PC-3 (cell line): ENCODE measurements at regions not wholly inside any gene's neighbourhood (a gene's known extent, or its start where the extent isn't known, plus 50 kb on each side); places are given as distances from the start of the nearest gene placed in this dataset.

Source experiments
- ATAC-seq: fragments of 200-7000 bp; cut with Tn5 transposase; 2 replicates; pipeline ENCODE4 v1.9.1; 2020; ENCODE audit warnings: mild to moderate bottlenecking, moderate library complexity
- BruUV-seq: library from RNA; stranded (reverse); fragments of 400-500 nt; replicated peaks from 2 replicates; lab custom pipeline; 2021; lab: Mats Ljungman, UMichigan
- CTCF ChIA-PET: fragments of 300-600 bp; sonication (Branson Sonifier 250); formaldehyde crosslinking; loops from one replicate; lab custom pipeline; 2022; ENCODE audit warnings: antibody characterized with exemption; lab: Charles Lee
- POLR2A ChIA-PET: fragments of 300-600 bp; sonication (Branson Sonifier 250); formaldehyde crosslinking; loops from one replicate; lab custom pipeline; 2022; ENCODE audit warnings: antibody characterized with exemption; ENCODE audit not compliant: unreplicated experiment; lab: Charles Lee
- DNase-seq: peaks from one replicate; pipeline ENCODE4 v3.0.0-alpha.2; 2015
- H2AFZ ChIP-seq: fragments of 300-600 bp; sonication (generic); 2 replicates; pipeline ENCODE4 v1.6.0; 2016; ENCODE audit warnings: antibody characterized with exemption, low read length
- H3F3A ChIP-seq: fragments of 300-600 bp; sonication (generic); one replicate; pipeline ENCODE4 v1.6.0; 2017; ENCODE audit warnings: antibody characterized with exemption, low read length, control low read depth, mild to moderate bottlenecking; ENCODE audit not compliant: unreplicated experiment
- H3K27ac ChIP-seq: fragments of 300-600 bp; sonication (generic); 2 replicates; pipeline ENCODE4 v1.5.1; 2016; ENCODE audit warnings: mild to moderate bottlenecking, low read length
- H3K27me3 ChIP-seq: fragments of 300-600 bp; sonication (generic); 2 replicates; pipeline ENCODE4 v1.6.1; 2016; ENCODE audit warnings: low read length, mixed read lengths
- H3K36me3 ChIP-seq: fragments of 300-600 bp; sonication (generic); 2 replicates; pipeline ENCODE4 v1.6.1; 2016; ENCODE audit warnings: low read depth, mixed run types, low read length, mixed read lengths
- H3K4me1 ChIP-seq: fragments of 300-600 bp; sonication (generic); 2 replicates; pipeline ENCODE4 v1.5.1; 2016; ENCODE audit warnings: low read length; ENCODE audit not compliant: insufficient read depth
- H3K4me2 ChIP-seq: fragments of 300-600 bp; sonication (generic); 2 replicates; pipeline ENCODE4 v1.6.0; 2016; ENCODE audit warnings: low read length
- H3K4me3 ChIP-seq: fragments of 300-600 bp; sonication (generic); 2 replicates; pipeline ENCODE4 v1.5.1; 2016; ENCODE audit warnings: mild to moderate bottlenecking, low read length, mixed read lengths
- H3K79me2 ChIP-seq: fragments of 300-600 bp; sonication (generic); 2 replicates; pipeline ENCODE4 v1.6.1; 2017; ENCODE audit warnings: low read length, mixed read lengths
- H3K9ac ChIP-seq: fragments of 300-600 bp; sonication (generic); 2 replicates; pipeline ENCODE4 v1.6.0; 2016; ENCODE audit warnings: mild to moderate bottlenecking, low read length
- H3K9me2 ChIP-seq: fragments of 300-600 bp; sonication (generic); replicated peaks from 2 replicates; pipeline ENCODE4 v1.6.1; 2016; ENCODE audit warnings: mixed run types, low read length, mixed read lengths
- H3K9me3 ChIP-seq: fragments of 300-600 bp; sonication (generic); 2 replicates; pipeline ENCODE4 v1.6.1; 2016; ENCODE audit warnings: low read length, mixed read lengths
- H4K20me1 ChIP-seq: fragments of 300-600 bp; sonication (generic); 2 replicates; pipeline ENCODE4 v1.6.1; 2016; ENCODE audit warnings: low read length, mixed read lengths
- EZH2 ChIP-seq: fragments of 300-600 bp; sonication (generic); IDR thresholded peaks from one replicate; pipeline ENCODE4 v1.6.1; 2017; ENCODE audit warnings: antibody characterized with exemption, mild to moderate bottlenecking, low read length; ENCODE audit not compliant: unreplicated experiment
- EZH2phosphoT487 ChIP-seq: fragments of 300-600 bp; sonication (generic); IDR thresholded peaks from 2 replicates; pipeline ENCODE4 v1.6.1; 2018; ENCODE audit warnings: mild to moderate bottlenecking, antibody characterized with exemption, low read length, borderline replicate concordance
- intact Hi-C: fragments of 100-400 bp; cut with micrococcal nuclease; formaldehyde crosslinking; loops from 2 replicates; pipeline ENCODE4 v1.9.0; 2023
- TF ChIP-seq, protein P1 (sequence below): fragments of 300-600 bp; sonication (generic); conservative IDR thresholded peaks from 2 replicates; pipeline ENCODE4 v1.5.1; 2017; ENCODE audit warnings: antibody characterized with exemption, low read depth, mild to moderate bottlenecking, low read length

DNA sequence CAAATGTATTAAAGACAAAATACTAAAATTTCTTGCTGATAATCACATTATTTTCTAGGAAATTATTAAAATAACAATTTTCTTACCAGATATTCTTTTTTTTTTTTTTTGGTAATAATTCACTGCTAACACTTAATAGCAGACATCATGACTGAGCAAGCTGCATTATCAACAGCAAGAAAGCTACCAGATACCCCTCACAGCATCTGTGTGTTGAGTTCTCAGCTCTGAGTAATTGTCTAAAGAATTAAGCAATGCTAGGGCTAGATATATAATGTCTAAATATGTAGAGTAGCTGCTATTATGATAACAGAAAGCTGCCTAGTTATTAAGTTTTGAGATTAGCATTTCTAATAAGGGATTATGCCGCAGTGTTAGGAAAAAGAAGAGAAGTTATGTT lies 754.3 kb upstream of the PKDCC start:
- no peaks in the 10 kb centered on the region for H3K27me3 ChIP-seq
- CTCF ChIA-PET, result no interaction called here
- no peaks in the 10 kb centered on the region for H3K4me1 ChIP-seq
- H3F3A ChIP-seq, result no peaks in the 10 kb centered on the region
- H3K36me3 ChIP-seq, result no peaks in the 10 kb centered on the region
- intact Hi-C loops, result no loop called here
- H3K9ac ChIP-seq, result no peak overlapping the region
- no peaks in the 10 kb centered on the region for H3K9me2 ChIP-seq
- no peak overlapping the region for H3K27ac ChIP-seq
- BruUV-seq, result no TSS peak
- H3K9me3 ChIP-seq, result no peaks in the 10 kb centered on the region
- POLR2A ChIA-PET, result no interaction called here
- no peak overlapping the region for H3K4me2 ChIP-seq
- H3K79me2 ChIP-seq, result no peaks in the 10 kb centered on the region
- no peaks in the 10 kb centered on the region for H4K20me1 ChIP-seq
- ATAC-seq (no peak), DNase-seq (no peak)
- TF ChIP-seq EZH2, result no peak
- H3K4me3 ChIP-seq, result no peak overlapping the region
- H2AFZ ChIP-seq, result no peak overlapping the region

DNA sequence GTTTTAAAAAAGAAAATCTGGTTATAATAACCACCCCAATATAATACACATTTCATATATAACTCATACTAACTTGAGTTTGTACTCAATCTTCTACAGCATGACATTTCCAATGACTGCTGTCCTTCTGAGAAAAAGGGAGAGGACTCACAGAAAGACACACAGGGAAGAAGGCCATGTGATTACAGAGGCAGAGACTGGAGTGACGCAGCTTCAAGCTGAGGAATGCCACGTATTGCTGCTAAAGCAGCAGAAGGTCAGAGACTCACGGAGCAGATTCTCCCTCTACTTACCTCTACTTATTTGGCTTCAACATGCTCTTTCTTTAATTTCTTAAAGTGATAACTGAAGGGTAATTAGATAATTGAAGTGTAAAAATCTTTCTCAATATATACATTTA lies 753.5 kb upstream of the PKDCC start:
- Histone ChIP-seq H4K20me1 (no peaks in the 10 kb centered on the region), H3K4me2 (no peak overlapping the region), H3K9ac (no peak overlapping the region), H3K9me3 (no peaks in the 10 kb centered on the region), H2AFZ (no peak overlapping the region), H3K27me3 (no peaks in the 10 kb centered on the region), H3K36me3 (no peaks in the 10 kb centered on the region), H3K27ac (no peak overlapping the region), H3K79me2 (no peaks in the 10 kb centered on the region), H3F3A (no peaks in the 10 kb centered on the region), H3K9me2 (no peaks in the 10 kb centered on the region), H3K4me3 (no peak overlapping the region), H3K4me1 (no peaks in the 10 kb centered on the region)
- TF ChIP-seq EZH2phosphoT487 (no peak), EZH2 (no peak)
- TF ChIP-seq, protein P1, sequence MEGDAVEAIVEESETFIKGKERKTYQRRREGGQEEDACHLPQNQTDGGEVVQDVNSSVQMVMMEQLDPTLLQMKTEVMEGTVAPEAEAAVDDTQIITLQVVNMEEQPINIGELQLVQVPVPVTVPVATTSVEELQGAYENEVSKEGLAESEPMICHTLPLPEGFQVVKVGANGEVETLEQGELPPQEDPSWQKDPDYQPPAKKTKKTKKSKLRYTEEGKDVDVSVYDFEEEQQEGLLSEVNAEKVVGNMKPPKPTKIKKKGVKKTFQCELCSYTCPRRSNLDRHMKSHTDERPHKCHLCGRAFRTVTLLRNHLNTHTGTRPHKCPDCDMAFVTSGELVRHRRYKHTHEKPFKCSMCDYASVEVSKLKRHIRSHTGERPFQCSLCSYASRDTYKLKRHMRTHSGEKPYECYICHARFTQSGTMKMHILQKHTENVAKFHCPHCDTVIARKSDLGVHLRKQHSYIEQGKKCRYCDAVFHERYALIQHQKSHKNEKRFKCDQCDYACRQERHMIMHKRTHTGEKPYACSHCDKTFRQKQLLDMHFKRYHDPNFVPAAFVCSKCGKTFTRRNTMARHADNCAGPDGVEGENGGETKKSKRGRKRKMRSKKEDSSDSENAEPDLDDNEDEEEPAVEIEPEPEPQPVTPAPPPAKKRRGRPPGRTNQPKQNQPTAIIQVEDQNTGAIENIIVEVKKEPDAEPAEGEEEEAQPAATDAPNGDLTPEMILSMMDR, result no peak
- POLR2A ChIA-PET, result no interaction called here
- no TSS peak for BruUV-seq
- intact Hi-C loops, result no loop called here
- DNase-seq, result no peak
- ATAC-seq, result no peak
- CTCF ChIA-PET, result no interaction called here

DNA sequence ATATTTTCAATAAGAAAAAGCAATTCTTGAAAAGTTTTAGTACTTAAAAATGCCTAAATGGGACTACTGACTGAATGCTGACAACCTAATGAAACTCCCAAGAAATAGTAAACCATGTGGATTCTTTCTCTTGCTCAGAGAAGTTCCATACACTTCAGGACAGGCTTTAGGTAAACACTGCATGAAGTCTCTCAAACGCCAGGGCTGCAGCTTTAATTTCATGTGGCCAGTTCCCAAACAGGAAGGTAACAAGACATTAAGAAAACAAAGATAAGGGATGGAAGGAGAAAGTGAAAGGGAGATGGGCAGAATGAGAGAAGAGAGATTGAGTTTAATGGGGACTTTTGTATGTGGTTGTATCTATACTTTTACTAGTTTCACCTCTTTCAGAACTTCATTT lies 734.7 kb upstream of the PKDCC start:
- no peak for TF ChIP-seq EZH2
- TF ChIP-seq, protein P1, result no peak
- TF ChIP-seq EZH2phosphoT487, result no peak
- no peak overlapping the region for H3K4me2 ChIP-seq
- peak; percentile 64 for ATAC-seq
- no peak overlapping the region for H3K4me3 ChIP-seq
- no peak for DNase-seq
- H3K4me1 ChIP-seq, result no peaks in the 10 kb centered on the region
- H3K9me2 ChIP-seq, result no peaks in the 10 kb centered on the region
- BruUV-seq, result no TSS peak
- CTCF ChIA-PET, result interaction anchor here (0.7 kb wide), 1 partner anchor 99 kb away, joined by 11 read pairs; no protein-coding TSS in a partner anchor
- intact Hi-C loops, result no loop called here
- no peaks in the 10 kb centered on the region for H3K27me3 ChIP-seq
- no peak overlapping the region for H3K27ac ChIP-seq
- H2AFZ ChIP-seq, result peak overlapping the region; percentile 20; the same call in 1 of the 2 replicates
- H4K20me1 ChIP-seq, result no peaks in the 10 kb centered on the region
- H3F3A ChIP-seq, result no peaks in the 10 kb centered on the region
- no peaks in the 10 kb centered on the region for H3K9me3 ChIP-seq
- no peaks in the 10 kb centered on the region for H3K79me2 ChIP-seq
- POLR2A ChIA-PET, result no interaction called here
- H3K36me3 ChIP-seq, result no peaks in the 10 kb centered on the region
- no peak overlapping the region for H3K9ac ChIP-seq
